Transverse colon (tissue), 4 donors: ENCODE measurements at regions not wholly inside any gene's neighbourhood (a gene's known extent, or its start where the extent isn't known, plus 50 kb on each side); places are given as distances from the start of the nearest gene placed in this dataset.

Experiments
- DNase-seq: peaks from one replicate; pipeline ENCODE4 v3.0.0-alpha.2; 2019
- H3K27ac ChIP-seq, 4 donors: fragments of 200-600 bp; sonication (generic); 2 replicates each; pipeline ENCODE4 v1.5.1; 2016 to 2018; ENCODE audit warnings: inconsistent platforms in 4 of 4
- H3K27me3 ChIP-seq: fragments of 200-600 bp; sonication (generic); 2 replicates; pipeline ENCODE4 v1.5.1; 2017; ENCODE audit warnings: inconsistent platforms
- H3K36me3 ChIP-seq, 4 donors: fragments of 200-600 bp; sonication (generic); 2 replicates each; pipeline ENCODE4 v1.5.1; 2017 to 2019; ENCODE audit warnings: inconsistent platforms in 4 of 4
- H3K4me1 ChIP-seq, 4 donors: fragments of 200-600 bp; sonication (generic); 2 replicates each; pipeline ENCODE4 v1.5.1; 2017 to 2020; ENCODE audit warnings: inconsistent platforms in 4 of 4
- H3K4me3 ChIP-seq, 4 donors: fragments of 200-600 bp; sonication (generic); 1 replicate in 1 of 4; 2 replicates in 3 of 4; pipeline versions ENCODE4 v1.5.1 to v1.6.1; 2017 to 2019; ENCODE audit warnings: inconsistent platforms in 4 of 4
- H3K9me3 ChIP-seq, 2 donors: fragments of 200-600 bp; sonication (generic); 2 replicates each; pipeline ENCODE4 v1.5.1; 2017 to 2019; ENCODE audit warnings: inconsistent platforms in 2 of 2
- CTCF ChIP-seq, 5 experiments: fragments of 200-600 bp in 3 of 5; fragments of 450-650 bp in 2 of 5; sonication (generic) in 3 of 5; IDR thresholded peaks; 1 replicate in 2 of 5; 2 replicates in 3 of 5; pipeline ENCODE4 v1.5.1; 2016 to 2017; ENCODE audit warnings: antibody characterized with exemption in 5 of 5, inconsistent platforms in 3 of 5, mild to moderate bottlenecking in 2 of 5, moderate library complexity in 1 of 5
- EP300 ChIP-seq: sonication (generic); formaldehyde crosslinking; IDR thresholded peaks from one replicate; pipeline ENCODE4 v1.6.1; 2017; ENCODE audit warnings: antibody characterized with exemption, low read depth
- POLR2A ChIP-seq: fragments of 450-650 bp; IDR thresholded peaks from one replicate; pipeline ENCODE4 v1.6.1; 2016; ENCODE audit warnings: antibody characterized with exemption, mild to moderate bottlenecking, moderate library complexity
- POLR2AphosphoS5 ChIP-seq, 3 donors: sonication (generic); formaldehyde crosslinking; IDR thresholded peaks; one replicate each; pipeline ENCODE4 v1.6.1; 2016; ENCODE audit warnings: antibody characterized with exemption in 3 of 3
- WGBS, 2 donors: methylation state at CpG; one replicate each; pipeline ENCODE4 v1.1.5; 2018; ENCODE audit warnings: low coverage in 1 of 2; 5-methylcytosine and 5-hydroxymethylcytosine counted together
- in situ Hi-C, 4 donors: fragments of 200-750 bp; cut with MboI; loops; one replicate each; pipeline versions ENCODE4 v1.15.0 to v1.15.1; 2017; ENCODE audit warnings: low sequenced_read_pairs in 3 of 4, low pct_ligation_motif_present in 1 of 4, low pct_unique_long_range_greater_than_20kb in 1 of 4
- intact Hi-C: fragments of 100-400 bp; cut with DNase I; formaldehyde crosslinking; loops from one replicate; pipeline ENCODE4 v1.15.1; 2023; ENCODE audit warnings: low total_unique reads

DNA sequence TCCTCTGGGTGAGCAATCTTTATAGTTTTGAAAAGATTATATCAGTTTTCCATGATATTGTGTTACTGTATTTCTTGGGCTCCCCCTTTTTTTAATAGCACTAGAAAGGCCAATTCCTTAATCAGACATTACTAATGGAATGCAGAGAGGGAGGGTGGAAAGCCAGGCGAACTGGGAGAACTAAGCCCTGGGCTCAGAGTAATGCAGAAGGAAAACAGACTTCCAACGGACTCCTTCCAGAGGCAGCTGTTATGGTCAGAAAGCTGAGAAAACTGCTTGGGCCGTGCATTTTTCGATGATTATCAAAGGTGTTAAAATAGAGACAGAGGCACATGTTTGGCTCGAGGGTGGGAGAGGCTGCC lies 206.3 kb downstream of the FOXD2 start:
- WGBS, 2 donors: 54 to 62% methylated on average over 5 of the region's 5 CpGs
- no peak for TF ChIP-seq POLR2A
- no peak for TF ChIP-seq POLR2AphosphoS5 (IDR thresholded peaks at IDR 0.05)
- no peak for TF ChIP-seq EP300
- no peak for TF ChIP-seq CTCF (IDR thresholded peaks at IDR 0.05)
- no peak overlapping the region for H3K27ac ChIP-seq
- H3K27me3 ChIP-seq: no peaks in the 10 kb centered on the region
- H3K36me3 ChIP-seq: no peaks in the 10 kb centered on the region
- H3K4me1 ChIP-seq: no peaks in the 10 kb centered on the region
- H3K9me3 ChIP-seq: no peaks in the 10 kb centered on the region
- no peak overlapping the region for H3K4me3 ChIP-seq
- DNase-seq: no peak
- intact Hi-C loops (no loop called here), in situ Hi-C loops (no loop called here)

- DNase-seq: no peak
- TF ChIP-seq POLR2AphosphoS5 (IDR thresholded peaks at IDR 0.05) (no peak), POLR2A (no peak), CTCF (IDR thresholded peaks at IDR 0.05) (no peak), EP300 (no peak)
- intact Hi-C loops: no loop called here
- in situ Hi-C loops: no loop called here
- no peak overlapping the region for H3K4me3 ChIP-seq
- WGBS, 2 donors: 49 to 59% methylated on average over 5 to 8 of the region's 8 CpGs
- peaks cover 0 to 5% (median 2%) of the 10 kb centered on the region in 4 donors for H3K4me1 ChIP-seq
- no peaks in the 10 kb centered on the region for H3K36me3 ChIP-seq
- no peak overlapping the region for H3K27ac ChIP-seq
- H3K27me3 ChIP-seq: no peaks in the 10 kb centered on the region
- H3K9me3 ChIP-seq: no peaks in the 10 kb centered on the region
Measured at GRCh38 chr1:47645151-47645550, 207.3 kb downstream of the FOXD2 start.

- no peak for TF ChIP-seq CTCF (IDR thresholded peaks at IDR 0.05)
- H3K4me3 ChIP-seq: no peak overlapping the region
- H3K9me3 ChIP-seq: no peaks in the 10 kb centered on the region
- no peak for DNase-seq
- in situ Hi-C loops (no loop called here), intact Hi-C loops (no loop called here)
- H3K27ac ChIP-seq: no peak overlapping the region
- H3K4me1 ChIP-seq: peaks cover 5 to 20% (median 15%) of the 10 kb centered on the region in 4 donors
- H3K27me3 ChIP-seq: no peaks in the 10 kb centered on the region
- 94 to 100% methylated on average over 1 of the region's 1 CpG for WGBS, 2 donors
- H3K36me3 ChIP-seq: no peaks in the 10 kb centered on the region
Measured at GRCh38 chr1:47646676-47647075, 208.8 kb downstream of the FOXD2 start.

- TF ChIP-seq POLR2A: no peak
- no peak for TF ChIP-seq EP300
- no peak for TF ChIP-seq CTCF (IDR thresholded peaks at IDR 0.05)
- TF ChIP-seq POLR2AphosphoS5 (IDR thresholded peaks at IDR 0.05): no peak
- Histone ChIP-seq H3K27ac (no peak overlapping the region), H3K4me3 (no peak overlapping the region), H3K9me3 (no peaks in the 10 kb centered on the region), H3K36me3 (no peaks in the 10 kb centered on the region), H3K4me1 (peaks cover 10 to 28% (median 22%) of the 10 kb centered on the region in 4 donors), H3K27me3 (no peaks in the 10 kb centered on the region)
- no peak for DNase-seq
- in situ Hi-C loops: no loop called here
- WGBS, 2 donors: 88 to 100% methylated on average over 1 to 5 of the region's 5 CpGs
- intact Hi-C loops: no loop called here
Measured at GRCh38 chr1:47647327-47647845, 209.5 kb downstream of the FOXD2 start.
